HG03135 (cell line): ENCODE measurements at regions not wholly inside any gene's neighbourhood (a gene's known extent, or its start where the extent isn't known, plus 50 kb on each side); places are given as distances from the start of the nearest gene placed in this dataset.
"Not testable (repeated sequence)": the region's sequence is repeated elsewhere in the genome, so short reads cannot be mapped to it uniquely, and the experiment has no call there.

Experiments
- ATAC-seq: cut with Tn5 transposase; IDR thresholded peaks from one replicate; pipeline ENCODE4 v1.9.1; 2021; ENCODE audit warnings: mild to moderate bottlenecking, moderate library complexity; ENCODE audit not compliant: unreplicated experiment

- ATAC-seq = no peak
Observed at GRCh38 chr2:75932996-75933395, 222.3 kb upstream of the GCFC2 start.

DNA sequence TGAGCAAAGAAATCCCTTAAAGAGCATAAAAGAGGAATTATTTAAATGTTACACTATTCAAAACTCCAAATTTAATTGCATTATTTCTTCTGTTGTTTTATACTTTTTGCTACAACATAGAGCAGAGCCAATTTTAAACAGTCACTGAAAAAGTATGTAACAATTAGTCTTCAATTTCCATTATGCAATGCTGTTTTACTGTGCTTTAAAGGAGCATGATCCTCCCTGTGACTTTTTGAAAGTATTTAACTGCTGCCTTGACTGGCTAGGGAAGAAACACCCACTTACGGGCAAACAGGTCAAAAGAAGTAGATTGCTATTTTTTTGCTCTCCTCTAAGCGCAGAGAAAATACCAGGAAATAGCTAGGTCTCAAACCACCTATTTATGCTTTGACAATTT, 217.4 kb upstream of the GCFC2 start:
- no peak for ATAC-seq

DNA sequence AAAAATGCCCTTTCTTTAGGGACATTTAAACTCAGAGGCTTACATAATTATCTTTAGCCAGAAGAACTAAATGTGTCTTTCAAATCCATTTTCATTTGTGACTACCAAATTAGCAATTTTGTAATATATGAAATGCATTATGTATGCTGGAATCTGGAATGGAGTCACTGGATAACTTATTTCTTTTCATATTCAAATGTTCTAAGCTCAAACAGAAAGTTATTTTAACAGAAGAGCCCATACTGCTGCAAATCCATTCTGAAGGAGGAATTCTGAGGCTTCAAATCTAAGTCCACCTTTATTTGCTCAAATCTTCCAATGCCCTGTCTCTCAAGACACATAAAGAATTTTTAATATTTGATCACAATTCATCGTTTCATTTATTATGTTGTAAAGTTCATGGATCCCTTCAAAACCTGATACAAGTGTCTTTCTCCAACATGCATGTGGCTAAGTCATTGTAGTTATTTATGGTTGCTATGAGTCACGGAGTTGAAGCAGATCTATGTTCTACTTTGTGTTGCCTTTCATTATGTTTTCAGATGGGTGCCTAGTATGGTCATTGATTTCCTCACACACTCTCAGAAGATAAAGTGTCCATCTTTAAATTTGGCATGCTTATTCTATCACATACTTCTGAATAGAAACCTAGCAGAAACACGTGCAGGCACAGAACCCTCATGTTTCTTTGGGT, 214.8 kb upstream of the GCFC2 start:
- ATAC-seq = no peak

DNA sequence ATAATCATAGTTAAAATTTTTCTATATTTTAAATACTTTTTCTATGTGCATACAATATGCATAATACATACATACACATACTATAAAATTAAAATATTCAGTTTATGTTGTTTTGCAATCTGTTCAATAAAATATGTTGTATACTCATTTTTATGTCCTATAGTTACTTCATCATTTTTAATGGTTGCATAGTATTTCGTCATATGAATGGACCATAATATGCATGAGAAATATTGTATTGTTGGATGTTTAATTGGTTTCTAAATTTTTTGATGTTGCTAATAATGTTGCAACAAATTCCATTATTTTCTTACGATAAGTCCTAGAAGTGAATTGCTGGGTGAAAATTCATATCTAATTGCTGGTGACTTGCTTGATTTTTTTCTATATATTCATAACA, 211.5 kb upstream of the GCFC2 start:
- no peak for ATAC-seq

- ATAC-seq = no peak
Observed at GRCh38 chr2:75920859-75921551, 210.3 kb upstream of the GCFC2 start.

- no peak for ATAC-seq
Observed at GRCh38 chr2:75915851-75916634, 205.3 kb upstream of the GCFC2 start.

GRCh38 chr2:75896779-75897366, 186.2 kb upstream of the GCFC2 start:
- peak; percentile 74 for ATAC-seq

DNA sequence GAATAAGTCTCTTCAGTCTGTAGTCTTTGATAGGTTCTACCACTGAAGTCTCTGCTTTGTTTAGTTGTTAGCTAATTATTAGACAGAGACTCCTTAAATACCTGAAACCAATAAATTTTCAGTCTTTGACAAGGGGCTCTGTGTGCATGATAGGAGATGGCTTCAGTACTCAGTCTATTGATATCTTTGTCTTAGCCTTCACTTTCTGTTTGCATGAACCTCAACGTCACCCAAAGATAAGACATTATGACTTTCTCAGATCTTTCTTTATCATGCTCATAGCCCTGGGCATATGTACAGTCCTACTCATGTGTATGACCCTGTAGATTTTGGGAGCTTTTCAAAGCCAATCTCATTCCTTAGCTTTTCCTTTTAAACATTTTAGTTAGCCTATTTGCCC, 183.5 kb upstream of the GCFC2 start:
- ATAC-seq = peak; percentile 77

- no peak for ATAC-seq
Observed at GRCh38 chr2:75892490-75892889, 181.8 kb upstream of the GCFC2 start.

GRCh38 chr2:75882530-75882929, 171.8 kb upstream of the GCFC2 start:
- ATAC-seq = no peak

- ATAC-seq = not testable (repeated sequence)
Observed at GRCh38 chr2:75875606-75876005, 164.9 kb upstream of the GCFC2 start.

- not testable (repeated sequence) for ATAC-seq
Observed at GRCh38 chr2:75871762-75872614, 161.3 kb upstream of the GCFC2 start.

DNA sequence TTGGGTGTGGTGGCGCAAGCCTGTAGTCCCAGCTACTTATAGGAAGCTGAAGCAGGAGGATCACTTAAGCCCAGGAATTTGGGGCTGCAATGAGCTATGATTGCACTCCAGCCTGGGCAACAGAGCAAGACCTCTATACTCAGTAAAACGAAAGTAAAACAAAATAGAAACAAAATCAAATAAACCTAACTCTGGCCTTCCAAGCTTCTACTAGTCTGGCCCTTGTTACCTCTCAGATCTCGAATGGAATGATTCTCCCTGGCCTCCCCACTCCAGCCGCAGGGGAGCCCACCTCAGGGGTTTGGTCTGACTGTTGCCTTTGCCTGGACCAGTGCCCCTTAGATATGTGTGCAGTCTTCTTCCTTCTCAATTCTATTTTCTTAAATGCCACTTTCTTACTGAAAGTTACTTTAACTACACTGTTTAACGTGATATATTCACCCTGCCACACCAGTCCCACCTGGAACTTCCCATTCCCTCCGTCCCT, 160.0 kb upstream of the GCFC2 start:
- no peak for ATAC-seq

DNA sequence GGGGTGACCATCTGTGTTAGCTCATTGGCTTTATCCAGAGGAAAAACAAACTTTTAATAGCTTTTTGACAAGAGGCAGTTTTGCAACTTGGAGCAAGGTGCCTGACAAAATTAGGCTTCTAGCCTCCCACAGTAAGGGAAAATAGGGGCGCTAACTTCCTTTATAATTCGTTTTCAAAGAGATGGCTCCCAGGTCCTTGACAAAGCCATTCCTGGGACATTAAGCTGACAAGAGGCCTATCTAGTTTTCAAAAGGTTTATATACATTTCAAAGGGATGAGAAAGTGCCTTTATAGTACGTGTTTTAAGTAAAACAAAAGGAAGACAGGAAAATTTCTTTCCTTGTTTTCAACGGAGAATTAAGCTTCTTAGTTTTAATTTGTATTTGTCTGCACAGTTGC, 159.4 kb upstream of the GCFC2 start:
- no peak for ATAC-seq

GRCh38 chr2:75865702-75866101, 155.0 kb upstream of the GCFC2 start:
- ATAC-seq = no peak

DNA sequence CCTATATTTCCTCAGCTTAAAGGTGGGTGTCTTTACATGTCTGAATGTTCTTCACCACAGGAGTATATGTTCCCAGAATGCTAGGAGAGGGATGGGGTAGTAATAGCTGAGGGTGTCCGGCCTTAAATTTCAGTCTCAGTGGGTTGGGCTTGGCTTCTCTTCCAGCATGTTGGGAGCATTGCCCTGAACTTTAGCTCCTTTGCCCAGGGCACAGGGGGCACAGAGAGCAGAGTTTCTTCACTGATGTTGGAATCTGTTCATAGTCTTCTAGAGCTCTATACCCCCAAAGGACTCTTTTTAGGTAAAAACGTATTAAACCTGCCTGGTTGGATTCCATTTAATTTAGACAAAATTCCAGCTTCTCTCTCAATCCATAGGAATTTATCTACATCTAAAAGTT, 154.4 kb upstream of the GCFC2 start:
- no peak for ATAC-seq

- no peak for ATAC-seq
Observed at GRCh38 chr2:75862547-75862946, 151.8 kb upstream of the GCFC2 start.

- no peak for ATAC-seq
Observed at GRCh38 chr2:75853436-75853835, 142.7 kb upstream of the GCFC2 start.

- ATAC-seq = no peak
Observed at GRCh38 chr2:75852639-75853038, 141.9 kb upstream of the GCFC2 start.

GRCh38 chr2:75846683-75847190, 136.0 kb upstream of the GCFC2 start:
- ATAC-seq = no peak
